NCI-H2196 (cell line): ENCODE measurements at regions not wholly inside any gene's neighbourhood (a gene's known extent, or its start where the extent isn't known, plus 50 kb on each side); places are given as distances from the start of the nearest gene placed in this dataset.

Experiments used
- DNase-seq: peaks from one replicate; lab custom pipeline; 2025; ENCODE audit not compliant: unreplicated experiment; lab: John Stamatoyannopoulos, UW

- DNase-seq = no peak
Observed at GRCh38 chr18:22613788-22614187, 196.1 kb upstream of the CTAGE1 start.

- DNase-seq = no peak
Observed at GRCh38 chr18:22623513-22623912, 205.8 kb upstream of the CTAGE1 start.

GRCh38 chr18:22624176-22624575 lies 206.5 kb upstream of the CTAGE1 start:
- no peak for DNase-seq

GRCh38 chr18:22625406-22625805 lies 207.7 kb upstream of the CTAGE1 start:
- DNase-seq = no peak

- no peak for DNase-seq
Observed at GRCh38 chr18:22626771-22627170, 209.1 kb upstream of the CTAGE1 start.

- no peak for DNase-seq
Observed at GRCh38 chr18:22627506-22627905, 209.8 kb upstream of the CTAGE1 start.

- DNase-seq = no peak
Observed at GRCh38 chr18:22628795-22629510, 211.2 kb upstream of the CTAGE1 start.

GRCh38 chr18:22630980-22631379 lies 213.3 kb upstream of the CTAGE1 start:
- no peak for DNase-seq

GRCh38 chr18:22632191-22632590 lies 214.5 kb upstream of the CTAGE1 start:
- DNase-seq = no peak

GRCh38 chr18:22634464-22634863 lies 216.7 kb upstream of the CTAGE1 start:
- DNase-seq = no peak

GRCh38 chr18:22637787-22638186 lies 220.1 kb upstream of the CTAGE1 start:
- DNase-seq = no peak

GRCh38 chr18:22639026-22639463 lies 221.3 kb upstream of the CTAGE1 start:
- DNase-seq = no peak

GRCh38 chr18:22639561-22639960 lies 221.8 kb upstream of the CTAGE1 start:
- no peak for DNase-seq

- no peak for DNase-seq
Observed at GRCh38 chr18:22640281-22640842, 222.6 kb upstream of the CTAGE1 start.

GRCh38 chr18:22641958-22642357 lies 224.2 kb upstream of the CTAGE1 start:
- DNase-seq = no peak

- DNase-seq = no peak
Observed at GRCh38 chr18:22643731-22644130, 226.0 kb upstream of the CTAGE1 start.

- DNase-seq = no peak
Observed at GRCh38 chr18:22650247-22650646, 232.5 kb upstream of the CTAGE1 start.

- no peak for DNase-seq
Observed at GRCh38 chr18:22657619-22658018, 239.9 kb upstream of the CTAGE1 start.

- DNase-seq = no peak
Observed at GRCh38 chr18:22658318-22658717, 240.6 kb upstream of the CTAGE1 start.

GRCh38 chr18:22663378-22663777 lies 245.7 kb upstream of the CTAGE1 start:
- no peak for DNase-seq

GRCh38 chr18:22666411-22666940 lies 248.8 kb upstream of the CTAGE1 start:
- DNase-seq = no peak

GRCh38 chr18:22667156-22667555 lies 249.4 kb upstream of the CTAGE1 start:
- DNase-seq = no peak
